ENCODE measurements at regions not wholly inside any gene's neighbourhood (a gene's known extent, or its start where the extent isn't known, plus 50 kb on each side); places are given as distances from the start of the nearest gene placed in this dataset.

GRCh38 chr19:31105761-31106160 is 243.5 kb downstream of the TSHZ3 start:
- no peaks in the 10 kb centered on the region for H3K36me3 ChIP-seq (ENCODE audit: control insufficient read depth, insufficient read depth, low read length)
- H3K9me3 ChIP-seq (ENCODE audit: control insufficient read depth, low read length), result no peaks in the 10 kb centered on the region
- WGBS, 2 experiments (ENCODE audit: insufficient coverage in 2 of 2), result 54 to 83% methylated on average over 3 of the region's 4 CpGs
- peaks cover 14% of the 10 kb centered on the region for H3K4me1 ChIP-seq (ENCODE audit: control insufficient read depth, insufficient read depth, low read length, poor library complexity, severe bottlenecking)
- H3K4me3 ChIP-seq (ENCODE audit: extremely low read depth, insufficient read depth, low read length, poor library complexity, severe bottlenecking), result no peak overlapping the region
- no peak overlapping the region for H3K27ac ChIP-seq (ENCODE audit: low read depth, low read length, severe bottlenecking)

- H3K36me3 ChIP-seq (ENCODE audit: control insufficient read depth, insufficient read depth, low read length), result no peaks in the 10 kb centered on the region
- no peak overlapping the region for H3K4me3 ChIP-seq (ENCODE audit: extremely low read depth, insufficient read depth, low read length, poor library complexity, severe bottlenecking)
- H3K9me3 ChIP-seq (ENCODE audit: control insufficient read depth, low read length), result no peaks in the 10 kb centered on the region
- H3K27ac ChIP-seq (ENCODE audit: low read depth, low read length, severe bottlenecking), result no peak overlapping the region
- 83 to 95% methylated on average over 6 of the region's 10 CpGs for WGBS, 2 experiments (ENCODE audit: insufficient coverage in 2 of 2)
- peaks cover 8% of the 10 kb centered on the region for H3K4me1 ChIP-seq (ENCODE audit: control insufficient read depth, insufficient read depth, low read length, poor library complexity, severe bottlenecking)
Observed at GRCh38 chr19:31104451-31104850, 244.8 kb downstream of the TSHZ3 start.

- Histone ChIP-seq H3K4me3 (ENCODE audit: extremely low read depth, insufficient read depth, low read length, poor library complexity, severe bottlenecking) (no peak overlapping the region), H3K36me3 (ENCODE audit: control insufficient read depth, insufficient read depth, low read length) (no peaks in the 10 kb centered on the region), H3K27ac (ENCODE audit: low read depth, low read length, severe bottlenecking) (no peak overlapping the region), H3K4me1 (ENCODE audit: control insufficient read depth, insufficient read depth, low read length, poor library complexity, severe bottlenecking) (peaks cover 4% of the 10 kb centered on the region), H3K9me3 (ENCODE audit: control insufficient read depth, low read length) (no peaks in the 10 kb centered on the region)
- 89 to 100% methylated on average over 2 of the region's 3 CpGs for WGBS, 2 experiments (ENCODE audit: insufficient coverage in 2 of 2)
Observed at GRCh38 chr19:31103228-31103627, 246.0 kb downstream of the TSHZ3 start.

GRCh38 chr19:31102674-31103073 is 246.6 kb downstream of the TSHZ3 start:
- 80% methylated on average over 1 of the region's 2 CpGs for WGBS, 2 experiments (ENCODE audit: insufficient coverage in 2 of 2)
- peaks cover 4% of the 10 kb centered on the region for H3K4me1 ChIP-seq (ENCODE audit: control insufficient read depth, insufficient read depth, low read length, poor library complexity, severe bottlenecking)
- H3K27ac ChIP-seq (ENCODE audit: low read depth, low read length, severe bottlenecking), result no peak overlapping the region
- H3K4me3 ChIP-seq (ENCODE audit: extremely low read depth, insufficient read depth, low read length, poor library complexity, severe bottlenecking), result no peak overlapping the region
- no peaks in the 10 kb centered on the region for H3K9me3 ChIP-seq (ENCODE audit: control insufficient read depth, low read length)
- H3K36me3 ChIP-seq (ENCODE audit: control insufficient read depth, insufficient read depth, low read length), result no peaks in the 10 kb centered on the region

GRCh38 chr19:31100981-31101380 is 248.3 kb downstream of the TSHZ3 start:
- Histone ChIP-seq H3K36me3 (ENCODE audit: control insufficient read depth, insufficient read depth, low read length) (no peaks in the 10 kb centered on the region), H3K4me1 (ENCODE audit: control insufficient read depth, insufficient read depth, low read length, poor library complexity, severe bottlenecking) (peaks cover 4% of the 10 kb centered on the region), H3K27ac (ENCODE audit: low read depth, low read length, severe bottlenecking) (no peak overlapping the region), H3K9me3 (ENCODE audit: control insufficient read depth, low read length) (no peaks in the 10 kb centered on the region), H3K4me3 (ENCODE audit: extremely low read depth, insufficient read depth, low read length, poor library complexity, severe bottlenecking) (no peak overlapping the region)
- WGBS, 2 experiments (ENCODE audit: insufficient coverage in 2 of 2), result 92 to 100% methylated on average over 3 to 4 of the region's 7 CpGs

- H3K36me3 ChIP-seq (ENCODE audit: control insufficient read depth, insufficient read depth, low read length), result no peaks in the 10 kb centered on the region
- no peaks in the 10 kb centered on the region for H3K9me3 ChIP-seq (ENCODE audit: control insufficient read depth, low read length)
- 92 to 96% methylated on average over 3 of the region's 3 CpGs for WGBS, 2 experiments (ENCODE audit: insufficient coverage in 2 of 2)
- H3K27ac ChIP-seq (ENCODE audit: low read depth, low read length, severe bottlenecking), result no peak overlapping the region
- H3K4me3 ChIP-seq (ENCODE audit: extremely low read depth, insufficient read depth, low read length, poor library complexity, severe bottlenecking), result no peak overlapping the region
- peaks cover 4% of the 10 kb centered on the region for H3K4me1 ChIP-seq (ENCODE audit: control insufficient read depth, insufficient read depth, low read length, poor library complexity, severe bottlenecking)
Observed at GRCh38 chr19:31100206-31100590, 249.0 kb downstream of the TSHZ3 start.

GRCh38 chr19:31099515-31100205 is 249.6 kb downstream of the TSHZ3 start:
- WGBS, 2 experiments (ENCODE audit: insufficient coverage in 2 of 2), result 64 to 94% methylated on average over 2 of the region's 4 CpGs
- Histone ChIP-seq H3K27ac (ENCODE audit: low read depth, low read length, severe bottlenecking) (no peak overlapping the region), H3K9me3 (ENCODE audit: control insufficient read depth, low read length) (no peaks in the 10 kb centered on the region), H3K4me3 (ENCODE audit: extremely low read depth, insufficient read depth, low read length, poor library complexity, severe bottlenecking) (no peak overlapping the region), H3K36me3 (ENCODE audit: control insufficient read depth, insufficient read depth, low read length) (no peaks in the 10 kb centered on the region), H3K4me1 (ENCODE audit: control insufficient read depth, insufficient read depth, low read length, poor library complexity, severe bottlenecking) (peaks cover 4% of the 10 kb centered on the region)

- Histone ChIP-seq H3K4me1 (ENCODE audit: control insufficient read depth, insufficient read depth, low read length, poor library complexity, severe bottlenecking) (peaks cover 4% of the 10 kb centered on the region), H3K36me3 (ENCODE audit: control insufficient read depth, insufficient read depth, low read length) (no peaks in the 10 kb centered on the region), H3K9me3 (ENCODE audit: control insufficient read depth, low read length) (no peaks in the 10 kb centered on the region), H3K4me3 (ENCODE audit: extremely low read depth, insufficient read depth, low read length, poor library complexity, severe bottlenecking) (no peak overlapping the region), H3K27ac (ENCODE audit: low read depth, low read length, severe bottlenecking) (no peak overlapping the region)
- 80 to 92% methylated on average over 2 of the region's 2 CpGs for WGBS, 2 experiments (ENCODE audit: insufficient coverage in 2 of 2)
Observed at GRCh38 chr19:31098836-31099235, 250.4 kb downstream of the TSHZ3 start.

- Histone ChIP-seq H3K4me1 (ENCODE audit: control insufficient read depth, insufficient read depth, low read length, poor library complexity, severe bottlenecking) (peaks cover 4% of the 10 kb centered on the region), H3K9me3 (ENCODE audit: control insufficient read depth, low read length) (no peaks in the 10 kb centered on the region), H3K27ac (ENCODE audit: low read depth, low read length, severe bottlenecking) (no peak overlapping the region), H3K36me3 (ENCODE audit: control insufficient read depth, insufficient read depth, low read length) (no peaks in the 10 kb centered on the region), H3K4me3 (ENCODE audit: extremely low read depth, insufficient read depth, low read length, poor library complexity, severe bottlenecking) (no peak overlapping the region)
- WGBS, 2 experiments (ENCODE audit: insufficient coverage in 2 of 2), result 88 to 90% methylated on average over 11 of the region's 11 CpGs
Observed at GRCh38 chr19:31096935-31097545, 252.2 kb downstream of the TSHZ3 start.

GRCh38 chr19:31096062-31096830 is 253.0 kb downstream of the TSHZ3 start:
- Histone ChIP-seq H3K4me1 (ENCODE audit: control insufficient read depth, insufficient read depth, low read length, poor library complexity, severe bottlenecking) (no peaks in the 10 kb centered on the region), H3K4me3 (ENCODE audit: extremely low read depth, insufficient read depth, low read length, poor library complexity, severe bottlenecking) (no peak overlapping the region), H3K9me3 (ENCODE audit: control insufficient read depth, low read length) (no peaks in the 10 kb centered on the region), H3K36me3 (ENCODE audit: control insufficient read depth, insufficient read depth, low read length) (no peaks in the 10 kb centered on the region), H3K27ac (ENCODE audit: low read depth, low read length, severe bottlenecking) (no peak overlapping the region)
- 89 to 92% methylated on average over 21 of the region's 22 CpGs for WGBS, 2 experiments (ENCODE audit: insufficient coverage in 2 of 2)
